ENCODE measurements at regions not wholly inside any gene's neighbourhood (a gene's known extent, or its start where the extent isn't known, plus 50 kb on each side); places are given as distances from the start of the nearest gene placed in this dataset.

GRCh38 chr15:98401029-98401428 is 247.3 kb upstream of the IGF1R start:
- no peak overlapping the region for H2AFZ ChIP-seq (ENCODE audit: low read depth, low read length, severe bottlenecking)
- TF ChIP-seq EZH2phosphoT487 (conservative IDR thresholded peaks at IDR 0.05; ENCODE audit: low read length) (no peak), CTCF (IDR thresholded peaks at IDR 0.05; ENCODE audit: insufficient read depth, low read length, poor library complexity, severe bottlenecking) (no peak)
- H3K79me2 ChIP-seq (ENCODE audit: insufficient read depth, low read length) = no peaks in the 10 kb centered on the region
- no peaks in the 10 kb centered on the region for H4K20me1 ChIP-seq (ENCODE audit: low read depth, low read length)
- no peaks in the 10 kb centered on the region for H3K9me2 ChIP-seq (replicated peaks; ENCODE audit: insufficient read depth, low read length)
- H3K36me3 ChIP-seq (ENCODE audit: low read length) = no peaks in the 10 kb centered on the region
- no peaks in the 10 kb centered on the region for H3K9me3 ChIP-seq (ENCODE audit: insufficient read depth, low read length)
- no peak overlapping the region for H3K27ac ChIP-seq (ENCODE audit: low read depth, low read length)
- no peaks in the 10 kb centered on the region for H3F3A ChIP-seq (ENCODE audit: insufficient read depth)
- no peak overlapping the region for H3K4me2 ChIP-seq (ENCODE audit: low read depth, low read length, poor library complexity, severe bottlenecking)
- no peak overlapping the region for H3K4me3 ChIP-seq (ENCODE audit: insufficient read depth, low read length, poor library complexity, severe bottlenecking)
- no peaks in the 10 kb centered on the region for H3K27me3 ChIP-seq (ENCODE audit: low read length)
- H3K9ac ChIP-seq (ENCODE audit: low read length) = no peak overlapping the region

GRCh38 chr15:98402486-98402885 is 245.9 kb upstream of the IGF1R start:
- Histone ChIP-seq H3F3A (ENCODE audit: insufficient read depth) (no peaks in the 10 kb centered on the region), H3K9me2 (replicated peaks; ENCODE audit: insufficient read depth, low read length) (no peaks in the 10 kb centered on the region), H3K36me3 (ENCODE audit: low read length) (no peaks in the 10 kb centered on the region), H3K27ac (ENCODE audit: low read depth, low read length) (no peak overlapping the region), H3K9me3 (ENCODE audit: insufficient read depth, low read length) (no peaks in the 10 kb centered on the region), H3K9ac (ENCODE audit: low read length) (no peak overlapping the region), H2AFZ (ENCODE audit: low read depth, low read length, severe bottlenecking) (no peak overlapping the region), H3K4me2 (ENCODE audit: low read depth, low read length, poor library complexity, severe bottlenecking) (no peak overlapping the region), H4K20me1 (ENCODE audit: low read depth, low read length) (no peaks in the 10 kb centered on the region), H3K79me2 (ENCODE audit: insufficient read depth, low read length) (no peaks in the 10 kb centered on the region), H3K27me3 (ENCODE audit: low read length) (no peaks in the 10 kb centered on the region), H3K4me3 (ENCODE audit: insufficient read depth, low read length, poor library complexity, severe bottlenecking) (no peak overlapping the region)
- TF ChIP-seq CTCF (IDR thresholded peaks at IDR 0.05; ENCODE audit: insufficient read depth, low read length, poor library complexity, severe bottlenecking) (no peak), EZH2phosphoT487 (conservative IDR thresholded peaks at IDR 0.05; ENCODE audit: low read length) (no peak)

DNA sequence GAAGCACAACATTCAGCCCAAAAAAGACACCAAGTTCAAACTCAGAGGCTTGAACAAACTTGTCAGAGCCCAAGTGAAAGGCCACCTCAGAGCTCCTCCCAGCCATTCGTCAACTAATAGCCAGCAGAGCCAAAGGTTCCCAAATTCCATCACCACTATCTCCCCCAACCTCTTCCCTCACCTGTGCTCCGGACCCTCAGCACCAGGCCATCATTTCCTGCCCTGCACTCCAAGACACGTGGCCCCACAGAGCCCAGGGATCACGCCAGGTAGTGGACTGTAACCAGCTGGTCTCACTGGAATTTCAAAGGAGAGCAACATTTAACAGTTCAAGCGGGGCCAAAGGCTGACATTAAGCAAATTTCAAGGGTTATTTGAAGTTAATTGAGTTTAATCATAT is 245.2 kb upstream of the IGF1R start:
- Histone ChIP-seq H3K27ac (ENCODE audit: low read depth, low read length) (no peak overlapping the region), H3K27me3 (ENCODE audit: low read length) (no peaks in the 10 kb centered on the region), H3K36me3 (ENCODE audit: low read length) (no peaks in the 10 kb centered on the region), H3K4me3 (ENCODE audit: insufficient read depth, low read length, poor library complexity, severe bottlenecking) (no peak overlapping the region), H4K20me1 (ENCODE audit: low read depth, low read length) (no peaks in the 10 kb centered on the region), H3K9me3 (ENCODE audit: insufficient read depth, low read length) (no peaks in the 10 kb centered on the region), H3K9me2 (replicated peaks; ENCODE audit: insufficient read depth, low read length) (no peaks in the 10 kb centered on the region), H3F3A (ENCODE audit: insufficient read depth) (no peaks in the 10 kb centered on the region), H3K9ac (ENCODE audit: low read length) (no peak overlapping the region), H3K79me2 (ENCODE audit: insufficient read depth, low read length) (no peaks in the 10 kb centered on the region), H2AFZ (ENCODE audit: low read depth, low read length, severe bottlenecking) (no peak overlapping the region), H3K4me2 (ENCODE audit: low read depth, low read length, poor library complexity, severe bottlenecking) (no peak overlapping the region)
- TF ChIP-seq EZH2phosphoT487 (conservative IDR thresholded peaks at IDR 0.05; ENCODE audit: low read length) (no peak), CTCF (IDR thresholded peaks at IDR 0.05; ENCODE audit: insufficient read depth, low read length, poor library complexity, severe bottlenecking) (no peak)

- H3K4me3 ChIP-seq (ENCODE audit: insufficient read depth, low read length, poor library complexity, severe bottlenecking) = no peak overlapping the region
- no peak overlapping the region for H3K4me2 ChIP-seq (ENCODE audit: low read depth, low read length, poor library complexity, severe bottlenecking)
- H3F3A ChIP-seq (ENCODE audit: insufficient read depth) = no peaks in the 10 kb centered on the region
- H3K9ac ChIP-seq (ENCODE audit: low read length) = no peak overlapping the region
- TF ChIP-seq EZH2phosphoT487 (conservative IDR thresholded peaks at IDR 0.05; ENCODE audit: low read length) = no peak
- no peak for TF ChIP-seq CTCF (IDR thresholded peaks at IDR 0.05; ENCODE audit: insufficient read depth, low read length, poor library complexity, severe bottlenecking)
- no peak overlapping the region for H3K27ac ChIP-seq (ENCODE audit: low read depth, low read length)
- no peaks in the 10 kb centered on the region for H3K9me2 ChIP-seq (replicated peaks; ENCODE audit: insufficient read depth, low read length)
- no peaks in the 10 kb centered on the region for H3K9me3 ChIP-seq (ENCODE audit: insufficient read depth, low read length)
- H3K36me3 ChIP-seq (ENCODE audit: low read length) = no peaks in the 10 kb centered on the region
- no peaks in the 10 kb centered on the region for H3K79me2 ChIP-seq (ENCODE audit: insufficient read depth, low read length)
- H2AFZ ChIP-seq (ENCODE audit: low read depth, low read length, severe bottlenecking) = no peak overlapping the region
- no peaks in the 10 kb centered on the region for H3K27me3 ChIP-seq (ENCODE audit: low read length)
- H4K20me1 ChIP-seq (ENCODE audit: low read depth, low read length) = no peaks in the 10 kb centered on the region
Measured at GRCh38 chr15:98403569-98403968, 244.8 kb upstream of the IGF1R start.
